Common myeloid progenitor, CD34-positive (primary cell): ENCODE measurements at regions not wholly inside any gene's neighbourhood (a gene's known extent, or its start where the extent isn't known, plus 50 kb on each side); places are given as distances from the start of the nearest gene placed in this dataset.
"Not testable (repeated sequence)": the region's sequence is repeated elsewhere in the genome, so short reads cannot be mapped to it uniquely, and the experiment has no call there.

Experiments
- CTCF ChIA-PET: fragments of 350-600 bp; sonication (Branson Sonifier 250); formaldehyde crosslinking; loops from one replicate; lab custom pipeline; 2021; ENCODE audit warnings: antibody characterized with exemption; lab: Charles Lee
- POLR2A ChIA-PET: fragments of 350-600 bp; sonication (Branson Sonifier 250); formaldehyde crosslinking; loops from one replicate; lab custom pipeline; 2021; ENCODE audit warnings: antibody characterized with exemption; lab: Charles Lee
- DNase-seq, 3 donors: peaks; one replicate each; pipeline versions ENCODE4 v3.0.0 to v3.0.0-alpha.2; 2013
- H3K27ac ChIP-seq, 2 experiments: 1 replicate in 1 of 2; 2 replicates in 1 of 2; pipeline ENCODE4 v1.7.0; 2013; ENCODE audit warnings: inconsistent platforms in 2 of 2, low read length in 2 of 2, mild to moderate bottlenecking in 2 of 2, low read depth in 1 of 2, moderate library complexity in 1 of 2; ENCODE audit not compliant: severe bottlenecking in 2 of 2, insufficient read depth in 1 of 2, poor library complexity in 1 of 2
- H3K27me3 ChIP-seq, 5 experiments: replicated peaks in 2 of 5; 1 replicate in 3 of 5; 2 replicates in 2 of 5; pipeline versions ENCODE4 v1.6.1 to v1.7.0; 2013; ENCODE audit warnings: low read length in 4 of 5, mild to moderate bottlenecking in 2 of 5, moderate library complexity in 2 of 5, inconsistent platforms in 1 of 5; ENCODE audit not compliant: insufficient read depth in 5 of 5, control insufficient read depth in 4 of 5
- H3K36me3 ChIP-seq, 4 experiments: 1 replicate in 2 of 4; 2 replicates in 2 of 4; pipeline versions ENCODE4 v1.6.1 to v1.7.0; 2013; ENCODE audit warnings: low read length in 3 of 4, control low read depth in 1 of 4, mild to moderate bottlenecking in 1 of 4; ENCODE audit not compliant: control insufficient read depth in 4 of 4, insufficient read depth in 4 of 4
- H3K4me1 ChIP-seq, 4 experiments: 1 replicate in 3 of 4; 2 replicates in 1 of 4; pipeline versions ENCODE4 v1.6.1 to v1.7.1; 2013; ENCODE audit warnings: low read length in 3 of 4, mild to moderate bottlenecking in 3 of 4, control low read depth in 1 of 4, inconsistent platforms in 1 of 4, moderate library complexity in 1 of 4; ENCODE audit not compliant: control insufficient read depth in 4 of 4, insufficient read depth in 4 of 4; ENCODE audit errors: control extremely low read depth in 1 of 4
- H3K4me3 ChIP-seq, 7 experiments: 1 replicate in 4 of 7; 2 replicates in 3 of 7; pipeline versions ENCODE4 v1.5.1 to v1.7.0; 2013; ENCODE audit warnings: mild to moderate bottlenecking in 7 of 7, low read length in 6 of 7, moderate library complexity in 6 of 7, inconsistent platforms in 2 of 7, low read depth in 2 of 7, control low read depth in 1 of 7; ENCODE audit not compliant: insufficient read depth in 4 of 7, control insufficient read depth in 1 of 7; ENCODE audit errors: extremely low read depth in 1 of 7
- H3K9me3 ChIP-seq, 5 experiments: 1 replicate in 4 of 5; 2 replicates in 1 of 5; pipeline versions ENCODE4 v1.6.1 to v1.7.1; 2013; ENCODE audit warnings: low read length in 4 of 5, mild to moderate bottlenecking in 2 of 5, inconsistent platforms in 1 of 5, low read depth in 1 of 5, moderate library complexity in 1 of 5; ENCODE audit not compliant: control insufficient read depth in 4 of 5, insufficient read depth in 2 of 5; ENCODE audit errors: control extremely low read depth in 1 of 5
- WGBS: methylation state at CpG from one replicate; pipeline ENCODE4 v1.1.5; 2013; ENCODE audit not compliant: insufficient coverage; 5-methylcytosine and 5-hydroxymethylcytosine counted together

- no peak for DNase-seq
- no peaks in the 10 kb centered on the region for H3K27me3 ChIP-seq
- no CpG with 5 or more reads among the region's 3 CpGs for WGBS
- peaks cover 0 to 8% (median 4%) of the 10 kb centered on the region in 4 experiments for H3K4me1 ChIP-seq
- CTCF ChIA-PET: no interaction called here
- H3K27ac ChIP-seq: no peak overlapping the region
- no peaks in the 10 kb centered on the region for H3K36me3 ChIP-seq
- POLR2A ChIA-PET: no interaction called here
- no peaks in the 10 kb centered on the region for H3K9me3 ChIP-seq
- no peak overlapping the region for H3K4me3 ChIP-seq
Measured at GRCh38 chr12:93093243-93093642, 164.1 kb upstream of the EEA1 start.

GRCh38 chr12:93094222-93094621, 165.1 kb upstream of the EEA1 start:
- CTCF ChIA-PET, H3K36me3 ChIP-seq, H3K27ac ChIP-seq, POLR2A ChIA-PET, H3K9me3 ChIP-seq, H3K4me1 ChIP-seq, H3K27me3 ChIP-seq, DNase-seq, H3K4me3 ChIP-seq: not testable (repeated sequence)
- 94% methylated on average over 5 of the region's 9 CpGs for WGBS

- Histone ChIP-seq H3K27me3 (no peaks in the 10 kb centered on the region), H3K27ac (no peak overlapping the region), H3K36me3 (no peaks in the 10 kb centered on the region), H3K4me3 (no peak overlapping the region), H3K9me3 (no peaks in the 10 kb centered on the region), H3K4me1 (peaks cover 0 to 8% (median 4%) of the 10 kb centered on the region in 4 experiments)
- ChIA-PET POLR2A (no interaction called here), CTCF (interaction anchor here (1.1 to 1.5 kb wide), 2 partner anchors 10 kb away, joined by 3 to 5 read pairs; no protein-coding TSS in a partner anchor)
- WGBS: 90% methylated on average over 4 of the region's 7 CpGs
- DNase-seq: peak; percentile 16 to 62 (median 50)
Measured at GRCh38 chr12:93094988-93095737, 166.1 kb upstream of the EEA1 start.

GRCh38 chr12:93097417-93097816, 168.3 kb upstream of the EEA1 start:
- POLR2A ChIA-PET: no interaction called here
- H3K4me1 ChIP-seq: peaks cover 0 to 8% (median 4%) of the 10 kb centered on the region in 4 experiments

GRCh38 chr12:93098077-93098476, 169.0 kb upstream of the EEA1 start:
- no peaks in the 10 kb centered on the region for H3K9me3 ChIP-seq
- no peaks in the 10 kb centered on the region for H3K27me3 ChIP-seq
- H3K4me1 ChIP-seq: peaks cover 0 to 8% (median 4%) of the 10 kb centered on the region in 4 experiments
- 0% methylated on average over 1 of the region's 2 CpGs for WGBS
- no peaks in the 10 kb centered on the region for H3K36me3 ChIP-seq
- peak; percentile 90 to 95 (median 94) for DNase-seq
- POLR2A ChIA-PET: no interaction called here
- H3K4me3 ChIP-seq: no peak overlapping the region
- CTCF ChIA-PET: interaction anchor here (0.9 to 3.1 kb wide), 14 partner anchors 10 to 322 kb away, joined by 3 to 21 read pairs (median 5); no protein-coding TSS in a partner anchor
- no peak overlapping the region for H3K27ac ChIP-seq

More at GRCh38 chr12:93097417-93097816, 168.3 kb upstream of the EEA1 start:
- Histone ChIP-seq H3K36me3 (no peaks in the 10 kb centered on the region), H3K9me3 (no peaks in the 10 kb centered on the region), H3K27me3 (no peaks in the 10 kb centered on the region), H3K4me3 (no peak overlapping the region), H3K27ac (no peak overlapping the region)
- CTCF ChIA-PET: interaction anchor here (0.6 to 3.1 kb wide), 16 partner anchors 11 to 323 kb away, joined by 3 to 21 read pairs (median 4); no protein-coding TSS in a partner anchor
- no peak for DNase-seq

GRCh38 chr12:93099792-93100191, 170.7 kb upstream of the EEA1 start:
- no peak for DNase-seq
- H3K9me3 ChIP-seq: no peaks in the 10 kb centered on the region
- H3K4me3 ChIP-seq: no peak overlapping the region
- WGBS: 100% methylated on average over 1 of the region's 1 CpG
- CTCF ChIA-PET: interaction anchor here (1.0 kb wide), 1 partner anchor 297 kb away, joined by 3 read pairs; no protein-coding TSS in a partner anchor
- POLR2A ChIA-PET: no interaction called here
- no peaks in the 10 kb centered on the region for H3K36me3 ChIP-seq
- H3K27me3 ChIP-seq: no peaks in the 10 kb centered on the region
- peaks cover 0 to 8% (median 4%) of the 10 kb centered on the region in 4 experiments for H3K4me1 ChIP-seq
- H3K27ac ChIP-seq: no peak overlapping the region

GRCh38 chr12:93100610-93101009, 171.5 kb upstream of the EEA1 start:
- no peak overlapping the region for H3K4me3 ChIP-seq
- H3K27ac ChIP-seq: no peak overlapping the region
- H3K27me3 ChIP-seq: no peaks in the 10 kb centered on the region
- POLR2A ChIA-PET: no interaction called here
- no peaks in the 10 kb centered on the region for H3K36me3 ChIP-seq
- peaks cover 0 to under 1% (median 0%) of the 10 kb centered on the region in 4 experiments for H3K4me1 ChIP-seq
- WGBS: 100% methylated on average over 3 of the region's 4 CpGs
- H3K9me3 ChIP-seq: no peaks in the 10 kb centered on the region
- no peak for DNase-seq
- CTCF ChIA-PET: interaction anchor here (1.0 kb wide), 1 partner anchor 297 kb away, joined by 3 read pairs; no protein-coding TSS in a partner anchor
